Tibial artery (tissue), 4 donors: ENCODE measurements at regions not wholly inside any gene's neighbourhood (a gene's known extent, or its start where the extent isn't known, plus 50 kb on each side); places are given as distances from the start of the nearest gene placed in this dataset.

Experiments used
- DNase-seq, 2 donors: peaks; one replicate each; pipeline ENCODE4 v3.0.0-alpha.2; 2019
- H3K27ac ChIP-seq, 2 donors: fragments of 200-600 bp; sonication (generic) in 1 of 2; 1 replicate in 1 of 2; 2 replicates in 1 of 2; pipeline ENCODE4 v1.5.1; 2018 to 2019; ENCODE audit warnings: mild to moderate bottlenecking in 1 of 2
- H3K27me3 ChIP-seq, 2 donors: fragments of 200-600 bp; sonication (generic) in 1 of 2; one replicate each; pipeline versions ENCODE4 v1.5.1 to v1.6.0; 2016 to 2019
- H3K36me3 ChIP-seq, 3 donors: fragments of 200-600 bp; sonication (generic) in 2 of 3; one replicate each; pipeline ENCODE4 v1.5.1; 2016 to 2019; ENCODE audit warnings: mild to moderate bottlenecking in 2 of 3
- H3K4me1 ChIP-seq, 4 donors: fragments of 200-600 bp; sonication (generic) in 2 of 4; 1 replicate in 3 of 4; 2 replicates in 1 of 4; pipeline ENCODE4 v1.5.1; 2016 to 2019
- H3K4me3 ChIP-seq, 2 donors: fragments of 200-600 bp; sonication (generic) in 1 of 2; 1 replicate in 1 of 2; 2 replicates in 1 of 2; pipeline ENCODE4 v1.5.1; 2018 to 2019; ENCODE audit warnings: mild to moderate bottlenecking in 2 of 2
- H3K9me3 ChIP-seq, 3 donors: fragments of 200-600 bp; sonication (generic) in 1 of 3; one replicate each; pipeline ENCODE4 v1.5.1; 2016 to 2019
- CTCF ChIP-seq, 2 experiments: fragments of 200-600 bp in 1 of 2; fragments of 450-650 bp in 1 of 2; IDR thresholded peaks; one replicate each; pipeline ENCODE4 v1.5.1; 2017 to 2019; ENCODE audit warnings: antibody characterized with exemption in 2 of 2, mild to moderate bottlenecking in 1 of 2, moderate library complexity in 1 of 2
- intact Hi-C: fragments of 100-400 bp; cut with DNase I; formaldehyde crosslinking; loops from one replicate; pipeline ENCODE4 v1.15.0; 2023; ENCODE audit warnings: low total_unique reads

GRCh38 chr11:37908219-37908548 is 1310.1 kb upstream of the RAG2 start:
- Histone ChIP-seq H3K36me3 (no peaks in the 10 kb centered on the region), H3K27me3 (no peaks in the 10 kb centered on the region), H3K27ac (no peak overlapping the region), H3K4me1 (no peaks in the 10 kb centered on the region), H3K9me3 (no peaks in the 10 kb centered on the region), H3K4me3 (no peak overlapping the region)
- DNase-seq = no peak
- intact Hi-C loops = no loop called here
- no peak for TF ChIP-seq CTCF (IDR thresholded peaks at IDR 0.05)

GRCh38 chr11:37907436-37908218 is 1309.6 kb upstream of the RAG2 start:
- H3K36me3 ChIP-seq = no peaks in the 10 kb centered on the region
- no peak for TF ChIP-seq CTCF (IDR thresholded peaks at IDR 0.05)
- no peak overlapping the region for H3K27ac ChIP-seq
- no peaks in the 10 kb centered on the region for H3K9me3 ChIP-seq
- DNase-seq = no peak
- H3K4me1 ChIP-seq = no peaks in the 10 kb centered on the region
- intact Hi-C loops = no loop called here
- no peak overlapping the region for H3K4me3 ChIP-seq
- H3K27me3 ChIP-seq = no peaks in the 10 kb centered on the region

GRCh38 chr11:37905707-37906417 is 1307.8 kb upstream of the RAG2 start:
- DNase-seq = no peak
- intact Hi-C loops = no loop called here
- no peak overlapping the region for H3K27ac ChIP-seq
- no peak overlapping the region for H3K4me3 ChIP-seq
- no peaks in the 10 kb centered on the region for H3K4me1 ChIP-seq
- no peaks in the 10 kb centered on the region for H3K36me3 ChIP-seq
- no peaks in the 10 kb centered on the region for H3K27me3 ChIP-seq
- no peak for TF ChIP-seq CTCF (IDR thresholded peaks at IDR 0.05)
- no peaks in the 10 kb centered on the region for H3K9me3 ChIP-seq

GRCh38 chr11:37896016-37896415 is 1298.0 kb upstream of the RAG2 start:
- H3K4me1 ChIP-seq = no peaks in the 10 kb centered on the region
- no peak overlapping the region for H3K27ac ChIP-seq
- no peak for TF ChIP-seq CTCF (IDR thresholded peaks at IDR 0.05)
- no peaks in the 10 kb centered on the region for H3K36me3 ChIP-seq
- no peaks in the 10 kb centered on the region for H3K27me3 ChIP-seq
- H3K9me3 ChIP-seq = peaks cover 0 to 12% (median 0%) of the 10 kb centered on the region in 3 donors
- intact Hi-C loops = no loop called here
- H3K4me3 ChIP-seq = no peak overlapping the region
- DNase-seq = no peak

GRCh38 chr11:37881741-37882140 is 1283.7 kb upstream of the RAG2 start:
- no peak for DNase-seq
- TF ChIP-seq CTCF (IDR thresholded peaks at IDR 0.05) = no peak
- Histone ChIP-seq H3K4me1 (no peaks in the 10 kb centered on the region), H3K27me3 (no peaks in the 10 kb centered on the region), H3K36me3 (no peaks in the 10 kb centered on the region), H3K27ac (no peak overlapping the region), H3K4me3 (no peak overlapping the region), H3K9me3 (no peaks in the 10 kb centered on the region)
- intact Hi-C loops = no loop called here
